Fibroblast of the aortic adventitia (primary cell): ENCODE measurements at regions not wholly inside any gene's neighbourhood (a gene's known extent, or its start where the extent isn't known, plus 50 kb on each side); places are given as distances from the start of the nearest gene placed in this dataset.
A peak's percentile ranks its signal among the peaks of the same experiment; 100 is the strongest.
"Not testable (repeated sequence)": the region's sequence is repeated elsewhere in the genome, so short reads cannot be mapped to it uniquely, and the experiment has no call there.

Source experiments
- DNase-seq: peaks from one replicate; pipeline ENCODE4 v3.0.0-alpha.2; 2010; ENCODE audit warnings: low read depth
- H3K4me3 ChIP-seq: 2 replicates; pipeline ENCODE4 v1.5.1; 2011; ENCODE audit warnings: low read depth, mild to moderate bottlenecking, control low read depth, low read length, moderate library complexity
- CTCF ChIP-seq: IDR thresholded peaks from 2 replicates; pipeline ENCODE4 v1.5.1; 2011; ENCODE audit warnings: mild to moderate bottlenecking, low read length, control low read depth, inconsistent platforms; ENCODE audit not compliant: insufficient read depth

GRCh38 chr2:138081225-138082073 lies 117.2 kb downstream of the HNMT start:
- TF ChIP-seq CTCF, result no peak
- DNase-seq, result no peak
- H3K4me3 ChIP-seq, result no peak overlapping the region

GRCh38 chr2:138084206-138084605 lies 119.9 kb downstream of the HNMT start:
- H3K4me3 ChIP-seq, result no peak overlapping the region
- DNase-seq, result no peak

DNA sequence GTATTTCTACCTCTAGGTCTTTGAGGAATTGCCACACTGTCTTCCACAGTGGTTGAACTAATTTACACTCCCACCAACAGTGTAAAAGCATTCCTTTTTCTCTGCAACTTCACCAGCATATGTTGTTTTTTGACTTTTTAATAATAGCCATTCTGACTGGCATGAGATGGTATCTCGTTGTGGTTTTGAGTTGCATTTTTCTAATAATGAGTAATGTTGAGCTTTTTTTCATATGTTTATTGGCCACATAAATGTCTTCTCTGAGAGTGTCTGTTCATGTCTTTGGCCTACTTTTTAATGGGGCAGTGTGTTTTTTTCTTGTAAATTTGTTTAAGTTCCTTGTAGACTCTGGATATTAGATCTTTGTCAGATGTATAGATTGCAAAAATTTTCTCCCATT lies 121.2 kb downstream of the HNMT start:
- peak; percentile 33 for DNase-seq
- not testable (repeated sequence) for H3K4me3 ChIP-seq

More at GRCh38 chr2:138084206-138084605, 119.9 kb downstream of the HNMT start:
- no peak for TF ChIP-seq CTCF

- DNase-seq, result peak; percentile 56
- no peak for TF ChIP-seq CTCF
- no peak overlapping the region for H3K4me3 ChIP-seq
These were observed 122.3 kb downstream of the HNMT start for GRCh38 chr2:138086576-138086975.

DNA sequence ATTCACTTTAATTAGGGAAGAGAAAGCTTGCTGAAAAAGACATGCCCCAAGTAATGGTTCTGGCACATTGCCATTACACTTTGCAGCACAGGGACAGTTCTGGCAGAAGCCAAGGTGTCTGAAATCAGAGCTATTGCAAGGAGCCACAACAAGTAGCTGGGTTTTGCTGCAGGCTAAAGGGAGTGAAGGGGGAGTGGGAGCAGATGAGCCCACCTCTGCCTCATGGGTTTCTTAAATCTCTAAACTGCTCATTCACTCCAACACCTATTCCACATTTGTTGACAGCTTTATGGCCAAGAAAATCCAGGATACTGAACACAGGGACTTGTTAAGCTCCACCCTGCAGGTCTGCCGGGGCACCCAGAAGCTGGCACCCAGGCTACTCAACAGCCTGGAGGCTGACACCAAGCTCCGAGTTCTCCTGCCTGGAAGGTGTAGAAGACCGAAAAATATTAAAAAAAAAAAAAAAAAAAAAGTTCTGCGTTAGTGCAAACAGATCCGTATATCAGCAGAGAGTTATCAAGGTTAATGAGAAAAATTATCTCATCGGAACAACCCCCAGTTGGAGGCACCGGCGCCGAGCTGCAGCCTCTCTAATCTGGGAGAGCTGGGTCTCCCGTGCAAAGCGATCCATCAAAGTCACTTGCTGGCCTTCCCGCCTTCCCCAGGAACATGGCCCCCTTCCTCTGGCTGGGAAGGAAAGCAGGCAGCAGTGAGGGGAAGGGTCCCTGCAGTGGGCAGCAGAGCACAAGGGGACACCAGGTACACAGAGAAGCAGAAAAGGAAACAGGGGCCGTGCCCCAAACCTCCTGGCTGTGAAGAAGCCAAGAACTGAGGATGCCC lies 123.7 kb downstream of the HNMT start:
- TF ChIP-seq CTCF, result no peak
- H3K4me3 ChIP-seq, result no peak overlapping the region
- no peak for DNase-seq

DNA sequence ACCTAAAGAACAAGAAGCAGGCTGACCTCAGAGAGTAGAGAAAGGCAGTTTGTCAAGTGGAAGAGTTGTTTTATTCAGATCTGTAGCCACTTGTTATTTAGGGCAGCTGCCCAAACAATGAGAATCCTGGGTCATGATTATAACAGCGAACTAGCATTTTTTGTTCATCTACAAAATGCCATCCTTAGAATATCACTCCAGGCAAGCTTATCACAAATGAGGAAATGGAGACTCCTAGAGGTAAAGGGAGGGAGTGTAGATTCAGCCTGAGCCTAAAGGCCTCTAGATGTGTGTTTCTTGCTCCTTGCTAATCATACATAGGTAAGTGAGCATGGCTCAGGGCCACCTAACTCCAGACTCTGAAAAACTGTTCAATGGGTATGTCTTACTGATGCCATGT lies 126.1 kb downstream of the HNMT start:
- DNase-seq, result peak; percentile 73
- H3K4me3 ChIP-seq, result no peak overlapping the region
- peak; percentile 86 for TF ChIP-seq CTCF

DNA sequence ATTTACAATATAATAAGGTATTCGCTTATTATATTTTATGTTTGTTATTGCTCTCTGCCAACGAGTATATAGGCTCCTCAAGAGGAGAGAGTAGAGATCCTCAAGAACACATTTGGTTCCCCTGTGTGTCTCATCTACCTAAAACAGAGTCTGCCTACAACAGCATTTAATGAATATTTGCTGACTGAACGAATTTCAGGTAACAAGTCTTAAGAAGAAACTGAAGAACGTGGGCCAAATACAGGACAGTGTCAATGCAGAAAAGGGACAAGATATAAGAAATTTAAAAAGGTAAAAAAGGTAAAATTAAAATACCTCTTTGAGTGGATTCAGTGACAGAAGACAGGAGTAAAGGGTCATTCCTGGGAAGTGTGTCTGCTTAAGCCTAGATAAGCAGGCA lies 129.2 kb downstream of the HNMT start:
- no peak overlapping the region for H3K4me3 ChIP-seq
- no peak for DNase-seq
- TF ChIP-seq CTCF, result no peak
